HTR-8/SVneo (cell line): ENCODE measurements at regions not wholly inside any gene's neighbourhood (a gene's known extent, or its start where the extent isn't known, plus 50 kb on each side); places are given as distances from the start of the nearest gene placed in this dataset.

Experiments
- DNase-seq: peaks from one replicate; pipeline ENCODE4 v3.0.0; 2011; ENCODE audit warnings: low spot score, mixed read lengths; ENCODE audit not compliant: insufficient read length
- FAIRE-seq: peaks from 2 replicates; lab custom pipeline; 2011; peaks lifted over from hg19 to GRCh38; lab: Jason Lieb, UNC

GRCh38 chr9:13779106-13779505 lies 499.6 kb upstream of the MPDZ start:
- FAIRE-seq (no peak), DNase-seq (no peak)

- DNase-seq (no peak), FAIRE-seq (no peak)
These were observed 499.1 kb upstream of the MPDZ start for GRCh38 chr9:13778631-13779030.

- DNase-seq (no peak), FAIRE-seq (no peak)
These were observed 491.5 kb upstream of the MPDZ start for GRCh38 chr9:13770956-13771355.

- DNase-seq: no peak
- no peak for FAIRE-seq
These were observed 490.1 kb upstream of the MPDZ start for GRCh38 chr9:13769641-13770040.

- FAIRE-seq (no peak), DNase-seq (no peak)
These were observed 489.5 kb upstream of the MPDZ start for GRCh38 chr9:13769006-13769405.

GRCh38 chr9:13762209-13762608 lies 482.7 kb upstream of the MPDZ start:
- FAIRE-seq (no peak), DNase-seq (no peak)

- FAIRE-seq (no peak), DNase-seq (no peak)
These were observed 480.1 kb upstream of the MPDZ start for GRCh38 chr9:13759551-13759950.

GRCh38 chr9:13758936-13759335 lies 479.4 kb upstream of the MPDZ start:
- DNase-seq (no peak), FAIRE-seq (no peak)

GRCh38 chr9:13756943-13757342 lies 477.5 kb upstream of the MPDZ start:
- DNase-seq (no peak), FAIRE-seq (no peak)

- FAIRE-seq (no peak), DNase-seq (no peak)
These were observed 476.1 kb upstream of the MPDZ start for GRCh38 chr9:13755551-13755950.

- DNase-seq: no peak
- no peak for FAIRE-seq
These were observed 471.1 kb upstream of the MPDZ start for GRCh38 chr9:13750639-13751038.

GRCh38 chr9:13750061-13750460 lies 470.6 kb upstream of the MPDZ start:
- peak; percentile 19 for DNase-seq

GRCh38 chr9:13746876-13747275 lies 467.4 kb upstream of the MPDZ start:
- no peak for FAIRE-seq

More at GRCh38 chr9:13750061-13750460, 470.6 kb upstream of the MPDZ start:
- no peak for FAIRE-seq

GRCh38 chr9:13744261-13744901 lies 464.9 kb upstream of the MPDZ start:
- no peak for FAIRE-seq
- DNase-seq: no peak

More at GRCh38 chr9:13746876-13747275, 467.4 kb upstream of the MPDZ start:
- no peak for DNase-seq

GRCh38 chr9:13737885-13738284 lies 458.4 kb upstream of the MPDZ start:
- no peak for FAIRE-seq

GRCh38 chr9:13735181-13735580 lies 455.7 kb upstream of the MPDZ start:
- FAIRE-seq: no peak
- no peak for DNase-seq

More at GRCh38 chr9:13737885-13738284, 458.4 kb upstream of the MPDZ start:
- DNase-seq: no peak

GRCh38 chr9:13734601-13735000 lies 455.1 kb upstream of the MPDZ start:
- DNase-seq (no peak), FAIRE-seq (no peak)

GRCh38 chr9:13732290-13732689 lies 452.8 kb upstream of the MPDZ start:
- no peak for FAIRE-seq
- no peak for DNase-seq

GRCh38 chr9:13731637-13732036 lies 452.1 kb upstream of the MPDZ start:
- DNase-seq: no peak
- FAIRE-seq: no peak

- DNase-seq (no peak), FAIRE-seq (no peak)
These were observed 450.5 kb upstream of the MPDZ start for GRCh38 chr9:13729955-13730354.

- no peak for DNase-seq
- FAIRE-seq: no peak
These were observed 449.7 kb upstream of the MPDZ start for GRCh38 chr9:13728917-13729811.
